Neural cell (in vitro differentiated cells): ENCODE measurements at regions not wholly inside any gene's neighbourhood (a gene's known extent, or its start where the extent isn't known, plus 50 kb on each side); places are given as distances from the start of the nearest gene placed in this dataset.

Source experiments
- H2AFZ ChIP-seq: fragments of 200-600, 300-800 bp; sonication (generic), shearing (Covaris generic); 2 replicates; pipeline ENCODE4 v1.6.0; 2014; ENCODE audit warnings: low read depth, mild to moderate bottlenecking, antibody characterized with exemption, low read length, moderate library complexity
- H3F3A ChIP-seq: fragments of 200-600 bp; shearing (Covaris generic); 2 replicates; pipeline ENCODE4 v1.6.1; 2016; ENCODE audit warnings: mild to moderate bottlenecking, moderate library complexity, mixed read lengths, antibody characterized with exemption, low read length; ENCODE audit not compliant: insufficient read depth, poor library complexity, severe bottlenecking
- H3K27ac ChIP-seq: fragments of 200-600, 300-800 bp; sonication (generic), shearing (Covaris generic); 2 replicates; pipeline ENCODE4 v1.5.1; 2014; ENCODE audit warnings: mild to moderate bottlenecking, low read length, moderate library complexity
- H3K27me3 ChIP-seq: fragments of 300-800, 200-600 bp; sonication (generic), shearing (Covaris generic); 2 replicates; pipeline ENCODE4 v1.6.0; 2014; ENCODE audit warnings: mild to moderate bottlenecking, low read depth, low read length, moderate library complexity; ENCODE audit not compliant: insufficient read depth
- H3K36me3 ChIP-seq: fragments of 300-800, 200-600 bp; sonication (generic), shearing (Covaris generic); 2 replicates; pipeline ENCODE4 v1.5.1; 2014; ENCODE audit warnings: mild to moderate bottlenecking, antibody characterized with exemption, low read length, moderate library complexity; ENCODE audit not compliant: insufficient read depth
- H3K4me2 ChIP-seq: fragments of 300-800, 200-600 bp; sonication (generic), shearing (Covaris generic); 2 replicates; pipeline ENCODE4 v1.6.0; 2014; ENCODE audit warnings: mild to moderate bottlenecking, low read length
- H3K4me3 ChIP-seq: fragments of 300-800, 200-600 bp; sonication (generic), shearing (Covaris generic); 2 replicates; pipeline ENCODE4 v1.5.1; 2014; ENCODE audit warnings: mild to moderate bottlenecking, low read length, moderate library complexity
- H3K79me2 ChIP-seq: fragments of 200-600 bp; shearing (Covaris generic); replicated peaks from 2 replicates; pipeline ENCODE4 v1.6.0; 2014; ENCODE audit warnings: mild to moderate bottlenecking, low read length, moderate library complexity; ENCODE audit not compliant: insufficient read depth
- H3K9ac ChIP-seq: fragments of 300-800, 200-600 bp; sonication (generic), shearing (Covaris generic); 2 replicates; pipeline ENCODE4 v1.6.1; 2016; ENCODE audit warnings: mild to moderate bottlenecking, low read length, mixed read lengths
- H3K9me2 ChIP-seq: fragments of 200-600 bp; shearing (Covaris generic); 2 replicates; pipeline ENCODE4 v1.6.1; 2016; ENCODE audit warnings: mild to moderate bottlenecking, low read length, mixed read lengths; ENCODE audit not compliant: insufficient read depth
- H3K9me3 ChIP-seq: fragments of 200-600, 300-800 bp; sonication (generic), shearing (Covaris generic); 2 replicates; pipeline ENCODE4 v1.6.1; 2016; ENCODE audit warnings: mild to moderate bottlenecking, mixed run types, low read length, moderate library complexity, mixed read lengths
- H4K20me1 ChIP-seq: fragments of 200-600 bp; shearing (Covaris generic); 2 replicates; pipeline ENCODE4 v1.6.1; 2016; ENCODE audit warnings: mild to moderate bottlenecking, mixed run types; ENCODE audit not compliant: insufficient read depth
- EP300 ChIP-seq: fragments of 450-650 bp; conservative IDR thresholded peaks from 2 replicates; pipeline ENCODE4 v1.6.1; 2014; ENCODE audit warnings: antibody characterized with exemption, mild to moderate bottlenecking, moderate library complexity; ENCODE audit not compliant: poor library complexity, severe bottlenecking
- MXI1 ChIP-seq: fragments of 450-650 bp; conservative IDR thresholded peaks from 2 replicates; pipeline ENCODE4 v1.6.1; 2014; ENCODE audit warnings: antibody characterized with exemption, mild to moderate bottlenecking; ENCODE audit not compliant: poor library complexity, severe bottlenecking
- POLR2AphosphoS5 ChIP-seq: IDR thresholded peaks from 2 replicates; pipeline ENCODE4 v1.6.1; 2012
- TAF1 ChIP-seq: IDR thresholded peaks from 2 replicates; pipeline ENCODE4 v1.6.1; 2012; ENCODE audit warnings: low read depth
- TF ChIP-seq, protein P1 (sequence below): IDR thresholded peaks from 2 replicates; pipeline ENCODE4 v1.6.1; 2012; ENCODE audit warnings: borderline replicate concordance
- TF ChIP-seq, protein P2 (sequence below): fragments of 450-650 bp; IDR thresholded peaks from 2 replicates; pipeline ENCODE4 v1.5.1; 2014; ENCODE audit warnings: antibody characterized with exemption, mild to moderate bottlenecking, moderate library complexity; ENCODE audit not compliant: poor library complexity, severe bottlenecking

DNA sequence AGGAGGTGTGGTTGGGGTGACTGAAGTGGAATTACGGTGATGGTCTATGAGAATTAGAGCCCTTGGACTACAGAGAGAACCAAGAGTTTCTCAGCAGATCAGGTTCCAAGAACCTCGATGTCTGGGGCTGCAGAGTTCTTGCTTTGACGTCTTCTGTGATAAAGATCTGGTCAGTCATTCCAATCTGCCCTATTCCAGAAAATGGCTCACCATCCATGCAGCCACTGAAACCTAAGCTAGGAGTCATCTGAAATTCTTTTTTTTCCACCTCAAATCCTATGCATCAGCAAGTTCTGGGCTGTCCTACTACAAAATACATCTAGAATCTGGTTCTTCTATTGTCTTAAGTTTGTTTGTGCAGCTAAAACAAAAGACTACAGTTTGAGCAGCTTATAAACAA is 254.4 kb upstream of the PGRMC2 start:
- TF ChIP-seq, protein P1, sequence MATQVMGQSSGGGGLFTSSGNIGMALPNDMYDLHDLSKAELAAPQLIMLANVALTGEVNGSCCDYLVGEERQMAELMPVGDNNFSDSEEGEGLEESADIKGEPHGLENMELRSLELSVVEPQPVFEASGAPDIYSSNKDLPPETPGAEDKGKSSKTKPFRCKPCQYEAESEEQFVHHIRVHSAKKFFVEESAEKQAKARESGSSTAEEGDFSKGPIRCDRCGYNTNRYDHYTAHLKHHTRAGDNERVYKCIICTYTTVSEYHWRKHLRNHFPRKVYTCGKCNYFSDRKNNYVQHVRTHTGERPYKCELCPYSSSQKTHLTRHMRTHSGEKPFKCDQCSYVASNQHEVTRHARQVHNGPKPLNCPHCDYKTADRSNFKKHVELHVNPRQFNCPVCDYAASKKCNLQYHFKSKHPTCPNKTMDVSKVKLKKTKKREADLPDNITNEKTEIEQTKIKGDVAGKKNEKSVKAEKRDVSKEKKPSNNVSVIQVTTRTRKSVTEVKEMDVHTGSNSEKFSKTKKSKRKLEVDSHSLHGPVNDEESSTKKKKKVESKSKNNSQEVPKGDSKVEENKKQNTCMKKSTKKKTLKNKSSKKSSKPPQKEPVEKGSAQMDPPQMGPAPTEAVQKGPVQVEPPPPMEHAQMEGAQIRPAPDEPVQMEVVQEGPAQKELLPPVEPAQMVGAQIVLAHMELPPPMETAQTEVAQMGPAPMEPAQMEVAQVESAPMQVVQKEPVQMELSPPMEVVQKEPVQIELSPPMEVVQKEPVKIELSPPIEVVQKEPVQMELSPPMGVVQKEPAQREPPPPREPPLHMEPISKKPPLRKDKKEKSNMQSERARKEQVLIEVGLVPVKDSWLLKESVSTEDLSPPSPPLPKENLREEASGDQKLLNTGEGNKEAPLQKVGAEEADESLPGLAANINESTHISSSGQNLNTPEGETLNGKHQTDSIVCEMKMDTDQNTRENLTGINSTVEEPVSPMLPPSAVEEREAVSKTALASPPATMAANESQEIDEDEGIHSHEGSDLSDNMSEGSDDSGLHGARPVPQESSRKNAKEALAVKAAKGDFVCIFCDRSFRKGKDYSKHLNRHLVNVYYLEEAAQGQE = no peak
- no peak for TF ChIP-seq TAF1
- TF ChIP-seq POLR2AphosphoS5 = no peak
- Histone ChIP-seq H2AFZ (no peak overlapping the region), H3K9ac (no peak overlapping the region), H3K79me2 (no peaks in the 10 kb centered on the region), H3K27me3 (no peaks in the 10 kb centered on the region), H3K27ac (no peak overlapping the region), H3K4me2 (no peak overlapping the region), H3K9me2 (no peaks in the 10 kb centered on the region), H4K20me1 (no peaks in the 10 kb centered on the region), H3K9me3 (no peaks in the 10 kb centered on the region), H3F3A (no peaks in the 10 kb centered on the region), H3K36me3 (no peaks in the 10 kb centered on the region), H3K4me3 (no peak overlapping the region)

DNA sequence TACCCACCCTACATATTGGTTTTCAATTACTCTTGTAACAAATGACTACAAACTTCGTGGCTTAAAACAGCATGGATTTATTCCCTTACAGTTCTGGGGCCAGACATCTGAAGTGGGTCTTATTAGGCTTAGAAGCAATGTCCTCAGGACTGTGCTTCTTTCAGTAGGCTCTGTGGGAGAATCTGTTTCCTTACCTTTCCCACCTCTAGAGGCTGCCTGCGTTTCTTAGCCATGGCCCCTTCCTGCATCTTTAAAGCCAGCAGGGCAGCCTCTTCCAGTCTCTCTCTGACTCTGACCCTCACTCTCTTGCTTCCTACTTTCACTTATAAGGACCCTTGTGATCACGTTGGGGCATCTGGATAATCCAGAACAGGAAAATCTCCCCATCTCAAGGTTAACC is 252.5 kb upstream of the PGRMC2 start:
- Histone ChIP-seq H3K4me3 (no peak overlapping the region), H4K20me1 (no peaks in the 10 kb centered on the region), H3K9me2 (no peaks in the 10 kb centered on the region), H3K79me2 (no peaks in the 10 kb centered on the region), H3K9me3 (no peaks in the 10 kb centered on the region), H3K27ac (no peak overlapping the region), H2AFZ (no peak overlapping the region), H3K27me3 (no peaks in the 10 kb centered on the region), H3K36me3 (no peaks in the 10 kb centered on the region), H3K9ac (no peak overlapping the region), H3F3A (no peaks in the 10 kb centered on the region), H3K4me2 (no peak overlapping the region)
- TF ChIP-seq, protein P2, sequence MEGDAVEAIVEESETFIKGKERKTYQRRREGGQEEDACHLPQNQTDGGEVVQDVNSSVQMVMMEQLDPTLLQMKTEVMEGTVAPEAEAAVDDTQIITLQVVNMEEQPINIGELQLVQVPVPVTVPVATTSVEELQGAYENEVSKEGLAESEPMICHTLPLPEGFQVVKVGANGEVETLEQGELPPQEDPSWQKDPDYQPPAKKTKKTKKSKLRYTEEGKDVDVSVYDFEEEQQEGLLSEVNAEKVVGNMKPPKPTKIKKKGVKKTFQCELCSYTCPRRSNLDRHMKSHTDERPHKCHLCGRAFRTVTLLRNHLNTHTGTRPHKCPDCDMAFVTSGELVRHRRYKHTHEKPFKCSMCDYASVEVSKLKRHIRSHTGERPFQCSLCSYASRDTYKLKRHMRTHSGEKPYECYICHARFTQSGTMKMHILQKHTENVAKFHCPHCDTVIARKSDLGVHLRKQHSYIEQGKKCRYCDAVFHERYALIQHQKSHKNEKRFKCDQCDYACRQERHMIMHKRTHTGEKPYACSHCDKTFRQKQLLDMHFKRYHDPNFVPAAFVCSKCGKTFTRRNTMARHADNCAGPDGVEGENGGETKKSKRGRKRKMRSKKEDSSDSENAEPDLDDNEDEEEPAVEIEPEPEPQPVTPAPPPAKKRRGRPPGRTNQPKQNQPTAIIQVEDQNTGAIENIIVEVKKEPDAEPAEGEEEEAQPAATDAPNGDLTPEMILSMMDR = no peak
- TF ChIP-seq EP300 (no peak), TAF1 (no peak), MXI1 (no peak)
- TF ChIP-seq, protein P1 = no peak
